ENCODE measurements at regions not wholly inside any gene's neighbourhood (a gene's known extent, or its start where the extent isn't known, plus 50 kb on each side); places are given as distances from the start of the nearest gene placed in this dataset.

- Histone ChIP-seq H3K27ac (ENCODE audit: insufficient read depth in 1 of 2, low read depth in 1 of 2, low read length in 2 of 2, poor library complexity in 1 of 2, severe bottlenecking in 2 of 2) (no peak overlapping the region), H3K4me1 (ENCODE audit: control extremely low read depth in 1 of 4, control insufficient read depth in 4 of 4, insufficient read depth in 4 of 4, low read length in 3 of 4) (no peaks in the 10 kb centered on the region), H3K4me3 (ENCODE audit: control insufficient read depth in 1 of 7, extremely low read depth in 1 of 7, insufficient read depth in 4 of 7, low read depth in 2 of 7, low read length in 6 of 7) (no peak overlapping the region), H3K36me3 (ENCODE audit: control insufficient read depth in 4 of 4, insufficient read depth in 4 of 4, low read length in 3 of 4) (no peaks in the 10 kb centered on the region), H3K27me3 (replicated peaks in 2 of 5; ENCODE audit: control insufficient read depth in 4 of 5, insufficient read depth in 5 of 5, low read length in 4 of 5) (no peaks in the 10 kb centered on the region), H3K9me3 (ENCODE audit: control extremely low read depth in 1 of 5, control insufficient read depth in 4 of 5, insufficient read depth in 2 of 5, low read depth in 1 of 5, low read length in 4 of 5) (no peaks in the 10 kb centered on the region)
- WGBS (ENCODE audit: insufficient coverage), result 56% methylated on average over 5 of the region's 7 CpGs
- peak; percentile 37 to 66 (median 52) for DNase-seq
- POLR2A ChIA-PET, result no interaction called here
- CTCF ChIA-PET, result interaction anchor here (0.9 to 2.6 kb wide), 8 partner anchors 10 to 1091 kb away, joined by 3 to 16 read pairs (median 6); no protein-coding TSS in a partner anchor
Observed at GRCh38 chr16:52191531-52192134, 355.3 kb downstream of the TOX3 start.

DNA sequence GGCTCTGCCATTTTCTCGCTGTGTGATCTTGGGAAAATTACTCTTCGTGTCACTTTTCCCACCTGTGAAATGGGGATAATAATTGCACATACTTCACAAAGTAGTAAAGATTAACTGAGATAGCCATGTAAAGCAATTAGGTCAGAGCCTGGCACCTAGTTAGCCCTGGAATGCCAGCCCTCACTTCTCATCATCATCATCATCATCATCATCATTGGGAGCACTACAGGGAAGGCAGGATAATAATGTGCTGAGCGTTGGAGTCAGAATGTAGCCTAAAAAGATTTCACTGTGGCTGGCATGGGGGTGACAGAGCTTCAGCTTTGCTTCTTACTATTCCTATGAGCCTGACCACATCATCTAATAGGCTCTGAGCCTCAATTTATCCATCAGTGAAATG is 362.6 kb downstream of the TOX3 start:
- no peak for DNase-seq
- ChIA-PET POLR2A (no interaction called here), CTCF (interaction anchor here (0.7 kb wide), 1 partner anchor 841 kb away, joined by 4 read pairs; no protein-coding TSS in a partner anchor)
- no peak overlapping the region for H3K4me3 ChIP-seq (ENCODE audit: control insufficient read depth in 1 of 7, extremely low read depth in 1 of 7, insufficient read depth in 4 of 7, low read depth in 2 of 7, low read length in 6 of 7)
- H3K27ac ChIP-seq (ENCODE audit: insufficient read depth in 1 of 2, low read depth in 1 of 2, low read length in 2 of 2, poor library complexity in 1 of 2, severe bottlenecking in 2 of 2), result no peak overlapping the region
- no CpG with 5 or more reads among the region's 3 CpGs for WGBS (ENCODE audit: insufficient coverage)
- H3K9me3 ChIP-seq (ENCODE audit: control extremely low read depth in 1 of 5, control insufficient read depth in 4 of 5, insufficient read depth in 2 of 5, low read depth in 1 of 5, low read length in 4 of 5), result no peaks in the 10 kb centered on the region
- H3K27me3 ChIP-seq (replicated peaks in 2 of 5; ENCODE audit: control insufficient read depth in 4 of 5, insufficient read depth in 5 of 5, low read length in 4 of 5), result no peaks in the 10 kb centered on the region
- no peaks in the 10 kb centered on the region for H3K36me3 ChIP-seq (ENCODE audit: control insufficient read depth in 4 of 4, insufficient read depth in 4 of 4, low read length in 3 of 4)
- H3K4me1 ChIP-seq (ENCODE audit: control extremely low read depth in 1 of 4, control insufficient read depth in 4 of 4, insufficient read depth in 4 of 4, low read length in 3 of 4), result no peaks in the 10 kb centered on the region

DNA sequence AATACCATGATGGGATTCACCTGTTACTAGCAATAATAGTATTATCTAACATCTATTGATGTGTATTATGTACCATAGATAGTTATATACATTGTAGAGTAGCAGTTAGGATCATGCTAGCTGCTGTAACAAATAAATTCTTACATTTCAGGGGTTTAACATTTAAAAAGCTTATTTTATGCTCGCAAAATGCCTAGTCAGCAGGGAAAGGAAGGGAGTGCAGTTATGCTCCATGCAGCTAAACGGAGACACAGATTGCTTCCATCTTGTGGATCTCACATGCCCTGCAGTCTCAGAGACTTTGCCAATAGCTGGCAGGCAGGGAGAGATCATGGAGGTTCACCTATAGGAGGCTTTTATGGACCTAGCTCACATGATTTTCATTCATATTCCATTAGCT is 364.1 kb downstream of the TOX3 start:
- H3K4me1 ChIP-seq (ENCODE audit: control extremely low read depth in 1 of 4, control insufficient read depth in 4 of 4, insufficient read depth in 4 of 4, low read length in 3 of 4), result no peaks in the 10 kb centered on the region
- CTCF ChIA-PET, result interaction anchor here (1.9 kb wide), 1 partner anchor 9 kb away, joined by 8 read pairs; no protein-coding TSS in a partner anchor
- no peak for DNase-seq
- POLR2A ChIA-PET, result no interaction called here
- WGBS (ENCODE audit: insufficient coverage), result 95% methylated on average over 2 of the region's 2 CpGs
- no peak overlapping the region for H3K27ac ChIP-seq (ENCODE audit: insufficient read depth in 1 of 2, low read depth in 1 of 2, low read length in 2 of 2, poor library complexity in 1 of 2, severe bottlenecking in 2 of 2)
- H3K9me3 ChIP-seq (ENCODE audit: control extremely low read depth in 1 of 5, control insufficient read depth in 4 of 5, insufficient read depth in 2 of 5, low read depth in 1 of 5, low read length in 4 of 5), result no peaks in the 10 kb centered on the region
- H3K36me3 ChIP-seq (ENCODE audit: control insufficient read depth in 4 of 4, insufficient read depth in 4 of 4, low read length in 3 of 4), result no peaks in the 10 kb centered on the region
- no peaks in the 10 kb centered on the region for H3K27me3 ChIP-seq (replicated peaks in 2 of 5; ENCODE audit: control insufficient read depth in 4 of 5, insufficient read depth in 5 of 5, low read length in 4 of 5)
- no peak overlapping the region for H3K4me3 ChIP-seq (ENCODE audit: control insufficient read depth in 1 of 7, extremely low read depth in 1 of 7, insufficient read depth in 4 of 7, low read depth in 2 of 7, low read length in 6 of 7)

DNA sequence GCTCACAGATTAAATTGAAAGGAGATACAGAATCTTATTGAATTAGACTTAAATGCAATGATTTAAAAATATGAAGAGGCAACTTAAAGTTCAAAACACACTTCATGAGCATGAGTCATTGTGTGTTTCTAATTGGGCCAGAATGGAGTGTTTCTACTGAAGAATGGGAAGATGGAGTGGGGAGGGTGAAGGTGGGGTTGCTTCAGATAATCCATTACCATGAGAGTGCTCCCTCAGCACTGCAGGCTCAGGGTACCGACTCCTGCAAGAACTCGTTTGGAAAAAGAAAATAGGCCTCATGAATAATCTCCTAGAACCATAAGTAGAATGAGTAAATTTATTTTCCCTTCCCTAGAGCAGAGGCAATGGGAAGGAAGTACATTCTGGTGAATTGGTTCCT is 372.8 kb downstream of the TOX3 start:
- ChIA-PET POLR2A (no interaction called here), CTCF (interaction anchor here (1.3 kb wide), 1 partner anchor 18 kb away, joined by 5 read pairs; no protein-coding TSS in a partner anchor)
- WGBS (ENCODE audit: insufficient coverage), result 100% methylated on average over 1 of the region's 2 CpGs
- no peak for DNase-seq
- Histone ChIP-seq H3K9me3 (ENCODE audit: control extremely low read depth in 1 of 5, control insufficient read depth in 4 of 5, insufficient read depth in 2 of 5, low read depth in 1 of 5, low read length in 4 of 5) (peaks cover 0 to 2% (median 0%) of the 10 kb centered on the region in 5 experiments), H3K27ac (ENCODE audit: insufficient read depth in 1 of 2, low read depth in 1 of 2, low read length in 2 of 2, poor library complexity in 1 of 2, severe bottlenecking in 2 of 2) (no peak overlapping the region), H3K4me1 (ENCODE audit: control extremely low read depth in 1 of 4, control insufficient read depth in 4 of 4, insufficient read depth in 4 of 4, low read length in 3 of 4) (no peaks in the 10 kb centered on the region), H3K4me3 (ENCODE audit: control insufficient read depth in 1 of 7, extremely low read depth in 1 of 7, insufficient read depth in 4 of 7, low read depth in 2 of 7, low read length in 6 of 7) (no peak overlapping the region), H3K27me3 (replicated peaks in 2 of 5; ENCODE audit: control insufficient read depth in 4 of 5, insufficient read depth in 5 of 5, low read length in 4 of 5) (no peaks in the 10 kb centered on the region), H3K36me3 (ENCODE audit: control insufficient read depth in 4 of 4, insufficient read depth in 4 of 4, low read length in 3 of 4) (no peaks in the 10 kb centered on the region)

DNA sequence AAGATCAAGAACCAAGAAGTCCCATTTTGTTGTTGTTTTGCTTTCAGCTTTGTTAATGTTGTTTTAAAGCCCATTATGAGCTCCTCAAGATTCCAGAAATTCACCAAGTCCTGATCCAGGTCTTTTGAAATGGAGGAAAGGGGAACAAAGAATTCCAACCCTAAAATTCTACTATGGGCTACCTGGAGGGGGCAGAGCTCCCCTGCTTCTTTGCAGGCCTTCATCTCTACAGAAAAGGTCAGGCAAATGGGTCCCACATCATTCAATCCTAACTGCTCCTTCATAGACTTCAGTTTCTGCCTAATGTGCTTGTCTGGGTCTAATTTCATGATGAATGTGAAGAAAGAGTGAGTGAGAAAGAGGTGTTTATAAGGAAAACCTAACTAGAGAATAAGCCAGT is 375.5 kb downstream of the TOX3 start:
- Histone ChIP-seq H3K4me1 (ENCODE audit: control extremely low read depth in 1 of 4, control insufficient read depth in 4 of 4, insufficient read depth in 4 of 4, low read length in 3 of 4) (no peaks in the 10 kb centered on the region), H3K4me3 (ENCODE audit: control insufficient read depth in 1 of 7, extremely low read depth in 1 of 7, insufficient read depth in 4 of 7, low read depth in 2 of 7, low read length in 6 of 7) (no peak overlapping the region), H3K27ac (ENCODE audit: insufficient read depth in 1 of 2, low read depth in 1 of 2, low read length in 2 of 2, poor library complexity in 1 of 2, severe bottlenecking in 2 of 2) (no peak overlapping the region), H3K9me3 (ENCODE audit: control extremely low read depth in 1 of 5, control insufficient read depth in 4 of 5, insufficient read depth in 2 of 5, low read depth in 1 of 5, low read length in 4 of 5) (peaks cover 0 to 2% (median 0%) of the 10 kb centered on the region in 5 experiments), H3K36me3 (ENCODE audit: control insufficient read depth in 4 of 4, insufficient read depth in 4 of 4, low read length in 3 of 4) (no peaks in the 10 kb centered on the region), H3K27me3 (replicated peaks in 2 of 5; ENCODE audit: control insufficient read depth in 4 of 5, insufficient read depth in 5 of 5, low read length in 4 of 5) (no peaks in the 10 kb centered on the region)
- POLR2A ChIA-PET, result no interaction called here
- CTCF ChIA-PET, result no interaction called here
- DNase-seq, result no peak

- Histone ChIP-seq H3K27ac (ENCODE audit: insufficient read depth in 1 of 2, low read depth in 1 of 2, low read length in 2 of 2, poor library complexity in 1 of 2, severe bottlenecking in 2 of 2) (no peak overlapping the region), H3K9me3 (ENCODE audit: control extremely low read depth in 1 of 5, control insufficient read depth in 4 of 5, insufficient read depth in 2 of 5, low read depth in 1 of 5, low read length in 4 of 5) (no peaks in the 10 kb centered on the region), H3K27me3 (replicated peaks in 2 of 5; ENCODE audit: control insufficient read depth in 4 of 5, insufficient read depth in 5 of 5, low read length in 4 of 5) (no peaks in the 10 kb centered on the region), H3K4me3 (ENCODE audit: control insufficient read depth in 1 of 7, extremely low read depth in 1 of 7, insufficient read depth in 4 of 7, low read depth in 2 of 7, low read length in 6 of 7) (no peak overlapping the region), H3K4me1 (ENCODE audit: control extremely low read depth in 1 of 4, control insufficient read depth in 4 of 4, insufficient read depth in 4 of 4, low read length in 3 of 4) (no peaks in the 10 kb centered on the region), H3K36me3 (ENCODE audit: control insufficient read depth in 4 of 4, insufficient read depth in 4 of 4, low read length in 3 of 4) (no peaks in the 10 kb centered on the region)
- WGBS (ENCODE audit: insufficient coverage), result 100% methylated on average over 1 of the region's 1 CpG
- CTCF ChIA-PET, result no interaction called here
- POLR2A ChIA-PET, result no interaction called here
- DNase-seq, result no peak
Observed at GRCh38 chr16:52167328-52167727, 379.6 kb downstream of the TOX3 start.

GRCh38 chr16:52165961-52166360 is 381.0 kb downstream of the TOX3 start:
- Histone ChIP-seq H3K9me3 (ENCODE audit: control extremely low read depth in 1 of 5, control insufficient read depth in 4 of 5, insufficient read depth in 2 of 5, low read depth in 1 of 5, low read length in 4 of 5) (no peaks in the 10 kb centered on the region), H3K36me3 (ENCODE audit: control insufficient read depth in 4 of 4, insufficient read depth in 4 of 4, low read length in 3 of 4) (no peaks in the 10 kb centered on the region), H3K27ac (ENCODE audit: insufficient read depth in 1 of 2, low read depth in 1 of 2, low read length in 2 of 2, poor library complexity in 1 of 2, severe bottlenecking in 2 of 2) (no peak overlapping the region), H3K27me3 (replicated peaks in 2 of 5; ENCODE audit: control insufficient read depth in 4 of 5, insufficient read depth in 5 of 5, low read length in 4 of 5) (no peaks in the 10 kb centered on the region), H3K4me3 (ENCODE audit: control insufficient read depth in 1 of 7, extremely low read depth in 1 of 7, insufficient read depth in 4 of 7, low read depth in 2 of 7, low read length in 6 of 7) (no peak overlapping the region), H3K4me1 (ENCODE audit: control extremely low read depth in 1 of 4, control insufficient read depth in 4 of 4, insufficient read depth in 4 of 4, low read length in 3 of 4) (no peaks in the 10 kb centered on the region)
- POLR2A ChIA-PET, result no interaction called here
- CTCF ChIA-PET, result no interaction called here
- 87% methylated on average over 7 of the region's 8 CpGs for WGBS (ENCODE audit: insufficient coverage)
- no peak for DNase-seq

Data from common myeloid progenitor, CD34-positive (primary cell).